Umbilical cord (tissue), 1 donor: ENCODE measurements at regions not wholly inside any gene's neighbourhood (a gene's known extent, or its start where the extent isn't known, plus 50 kb on each side); places are given as distances from the start of the nearest gene placed in this dataset.
"Not testable (repeated sequence)": the region's sequence is repeated elsewhere in the genome, so short reads cannot be mapped to it uniquely, and the experiment has no call there.

Experiments used
- DNase-seq: peaks from one replicate; pipeline ENCODE4 v3.0.0-alpha.2; 2015; ENCODE audit warnings: low spot score

GRCh38 chr12:78494911-78495310 lies 369.7 kb upstream of the SYT1 start:
- DNase-seq, result no peak

GRCh38 chr12:78501825-78502224 lies 362.7 kb upstream of the SYT1 start:
- DNase-seq, result no peak

GRCh38 chr12:78519422-78519821 lies 345.2 kb upstream of the SYT1 start:
- DNase-seq, result no peak

GRCh38 chr12:78530100-78530765 lies 334.3 kb upstream of the SYT1 start:
- DNase-seq, result peak; percentile 82

- DNase-seq, result no peak
Measured at GRCh38 chr12:78531831-78532458, 332.6 kb upstream of the SYT1 start.

GRCh38 chr12:78534311-78534710 lies 330.3 kb upstream of the SYT1 start:
- no peak for DNase-seq

GRCh38 chr12:78540606-78541336 lies 323.8 kb upstream of the SYT1 start:
- peak; percentile 90 for DNase-seq

GRCh38 chr12:78550831-78551230 lies 313.7 kb upstream of the SYT1 start:
- DNase-seq, result no peak

GRCh38 chr12:78555802-78556201 lies 308.8 kb upstream of the SYT1 start:
- no peak for DNase-seq

GRCh38 chr12:78556651-78557050 lies 307.9 kb upstream of the SYT1 start:
- DNase-seq, result no peak

GRCh38 chr12:78559416-78559815 lies 305.2 kb upstream of the SYT1 start:
- DNase-seq, result no peak

- no peak for DNase-seq
Measured at GRCh38 chr12:78559886-78560285, 304.7 kb upstream of the SYT1 start.

GRCh38 chr12:78560633-78561032 lies 303.9 kb upstream of the SYT1 start:
- no peak for DNase-seq

- DNase-seq, result no peak
Measured at GRCh38 chr12:78562368-78563205, 302.0 kb upstream of the SYT1 start.

GRCh38 chr12:78563826-78564225 lies 300.7 kb upstream of the SYT1 start:
- DNase-seq, result peak; percentile 52

GRCh38 chr12:78566456-78566855 lies 298.1 kb upstream of the SYT1 start:
- DNase-seq, result no peak

- no peak for DNase-seq
Measured at GRCh38 chr12:78568321-78569020, 296.1 kb upstream of the SYT1 start.

- no peak for DNase-seq
Measured at GRCh38 chr12:78571953-78572352, 292.6 kb upstream of the SYT1 start.

- DNase-seq, result not testable (repeated sequence)
Measured at GRCh38 chr12:78575208-78575607, 289.4 kb upstream of the SYT1 start.

GRCh38 chr12:78579846-78580245 lies 284.7 kb upstream of the SYT1 start:
- no peak for DNase-seq

- DNase-seq, result no peak
Measured at GRCh38 chr12:78580296-78580695, 284.3 kb upstream of the SYT1 start.
